ENCODE measurements at regions not wholly inside any gene's neighbourhood (a gene's known extent, or its start where the extent isn't known, plus 50 kb on each side); places are given as distances from the start of the nearest gene placed in this dataset.

- H3K4me3 ChIP-seq (ENCODE audit: low read depth, low read length, poor library complexity, severe bottlenecking): no peak overlapping the region
- no peaks in the 10 kb centered on the region for H3K4me1 ChIP-seq (ENCODE audit: insufficient read depth, low read length, severe bottlenecking)
- no peak overlapping the region for H3K27ac ChIP-seq (ENCODE audit: low read depth, low read length, poor library complexity, severe bottlenecking)
- H3K4me2 ChIP-seq (ENCODE audit: low read length): no peak overlapping the region
- H3K9ac ChIP-seq (ENCODE audit: low read length): no peak overlapping the region
- no peaks in the 10 kb centered on the region for H3K79me2 ChIP-seq (ENCODE audit: insufficient read depth, low read length)
- H3K9me3 ChIP-seq (ENCODE audit: low read length): no peaks in the 10 kb centered on the region
- TF ChIP-seq EZH2 (IDR thresholded peaks at IDR 0.05; ENCODE audit: borderline replicate concordance, low read length): no peak
- TF ChIP-seq CTCF (IDR thresholded peaks at IDR 0.05; ENCODE audit: low read length): no peak
- no peaks in the 10 kb centered on the region for H4K20me1 ChIP-seq (ENCODE audit: insufficient read depth, low read length)
- no peaks in the 10 kb centered on the region for H3F3A ChIP-seq (ENCODE audit: insufficient read depth, low read length)
- no peaks in the 10 kb centered on the region for H3K36me3 ChIP-seq (ENCODE audit: insufficient read depth, low read length)
- no peak overlapping the region for H2AFZ ChIP-seq (ENCODE audit: low read length)
- no peaks in the 10 kb centered on the region for H3K27me3 ChIP-seq (ENCODE audit: insufficient read depth, low read length)
- H3K9me2 ChIP-seq (ENCODE audit: low read depth, low read length): no peaks in the 10 kb centered on the region
Measured at GRCh38 chr12:67810166-67810565, 161.6 kb downstream of the DYRK2 start.

GRCh38 chr12:67811437-67812361, 163.2 kb downstream of the DYRK2 start:
- Histone ChIP-seq H3F3A (ENCODE audit: insufficient read depth, low read length) (no peaks in the 10 kb centered on the region), H3K9me2 (ENCODE audit: low read depth, low read length) (no peaks in the 10 kb centered on the region), H3K4me3 (ENCODE audit: low read depth, low read length, poor library complexity, severe bottlenecking) (no peak overlapping the region), H3K27me3 (ENCODE audit: insufficient read depth, low read length) (no peaks in the 10 kb centered on the region), H2AFZ (ENCODE audit: low read length) (no peak overlapping the region), H3K4me2 (ENCODE audit: low read length) (no peak overlapping the region), H4K20me1 (ENCODE audit: insufficient read depth, low read length) (no peaks in the 10 kb centered on the region), H3K36me3 (ENCODE audit: insufficient read depth, low read length) (no peaks in the 10 kb centered on the region), H3K9ac (ENCODE audit: low read length) (no peak overlapping the region), H3K9me3 (ENCODE audit: low read length) (no peaks in the 10 kb centered on the region), H3K79me2 (ENCODE audit: insufficient read depth, low read length) (no peaks in the 10 kb centered on the region), H3K27ac (ENCODE audit: low read depth, low read length, poor library complexity, severe bottlenecking) (no peak overlapping the region), H3K4me1 (ENCODE audit: insufficient read depth, low read length, severe bottlenecking) (no peaks in the 10 kb centered on the region)
- TF ChIP-seq EZH2 (IDR thresholded peaks at IDR 0.05; ENCODE audit: borderline replicate concordance, low read length) (no peak), CTCF (IDR thresholded peaks at IDR 0.05; ENCODE audit: low read length) (no peak)

- Histone ChIP-seq H3K27ac (ENCODE audit: low read depth, low read length, poor library complexity, severe bottlenecking) (no peak overlapping the region), H2AFZ (ENCODE audit: low read length) (no peak overlapping the region), H3K27me3 (ENCODE audit: insufficient read depth, low read length) (no peaks in the 10 kb centered on the region), H3K9me3 (ENCODE audit: low read length) (no peaks in the 10 kb centered on the region), H3K4me2 (ENCODE audit: low read length) (no peak overlapping the region), H3K9me2 (ENCODE audit: low read depth, low read length) (no peaks in the 10 kb centered on the region), H3K36me3 (ENCODE audit: insufficient read depth, low read length) (no peaks in the 10 kb centered on the region), H3F3A (ENCODE audit: insufficient read depth, low read length) (no peaks in the 10 kb centered on the region), H4K20me1 (ENCODE audit: insufficient read depth, low read length) (no peaks in the 10 kb centered on the region), H3K9ac (ENCODE audit: low read length) (no peak overlapping the region), H3K4me1 (ENCODE audit: insufficient read depth, low read length, severe bottlenecking) (no peaks in the 10 kb centered on the region), H3K4me3 (ENCODE audit: low read depth, low read length, poor library complexity, severe bottlenecking) (no peak overlapping the region), H3K79me2 (ENCODE audit: insufficient read depth, low read length) (no peaks in the 10 kb centered on the region)
- TF ChIP-seq EZH2 (IDR thresholded peaks at IDR 0.05; ENCODE audit: borderline replicate concordance, low read length) (no peak), CTCF (IDR thresholded peaks at IDR 0.05; ENCODE audit: low read length) (no peak)
Measured at GRCh38 chr12:67813456-67813904, 164.9 kb downstream of the DYRK2 start.

Data from OCI-LY1 (cell line).